ENCODE measurements at regions not wholly inside any gene's neighbourhood (a gene's known extent, or its start where the extent isn't known, plus 50 kb on each side); places are given as distances from the start of the nearest gene placed in this dataset.

DNA sequence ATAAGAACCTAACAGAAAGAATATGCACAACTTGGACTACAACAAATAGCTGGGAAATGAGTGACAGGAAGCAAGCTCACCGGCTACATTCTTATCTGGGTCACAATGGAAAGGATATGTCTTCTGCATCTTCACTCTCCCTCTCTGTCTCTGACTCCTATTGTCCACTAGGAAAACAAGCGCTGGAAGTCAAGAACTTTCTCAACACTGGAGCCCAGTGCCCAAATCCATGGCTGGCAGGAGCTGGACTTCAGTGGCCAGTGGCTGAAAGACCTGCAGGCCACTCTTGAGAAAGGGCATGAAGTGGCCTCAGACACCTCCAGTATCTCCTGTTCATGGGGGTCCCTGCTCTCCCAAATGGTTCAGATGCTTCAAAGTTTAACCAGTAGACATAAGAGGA, 62.0 kb downstream of the FAM50B start:
- TF ChIP-seq, protein P1, sequence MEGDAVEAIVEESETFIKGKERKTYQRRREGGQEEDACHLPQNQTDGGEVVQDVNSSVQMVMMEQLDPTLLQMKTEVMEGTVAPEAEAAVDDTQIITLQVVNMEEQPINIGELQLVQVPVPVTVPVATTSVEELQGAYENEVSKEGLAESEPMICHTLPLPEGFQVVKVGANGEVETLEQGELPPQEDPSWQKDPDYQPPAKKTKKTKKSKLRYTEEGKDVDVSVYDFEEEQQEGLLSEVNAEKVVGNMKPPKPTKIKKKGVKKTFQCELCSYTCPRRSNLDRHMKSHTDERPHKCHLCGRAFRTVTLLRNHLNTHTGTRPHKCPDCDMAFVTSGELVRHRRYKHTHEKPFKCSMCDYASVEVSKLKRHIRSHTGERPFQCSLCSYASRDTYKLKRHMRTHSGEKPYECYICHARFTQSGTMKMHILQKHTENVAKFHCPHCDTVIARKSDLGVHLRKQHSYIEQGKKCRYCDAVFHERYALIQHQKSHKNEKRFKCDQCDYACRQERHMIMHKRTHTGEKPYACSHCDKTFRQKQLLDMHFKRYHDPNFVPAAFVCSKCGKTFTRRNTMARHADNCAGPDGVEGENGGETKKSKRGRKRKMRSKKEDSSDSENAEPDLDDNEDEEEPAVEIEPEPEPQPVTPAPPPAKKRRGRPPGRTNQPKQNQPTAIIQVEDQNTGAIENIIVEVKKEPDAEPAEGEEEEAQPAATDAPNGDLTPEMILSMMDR (IDR thresholded peaks at IDR 0.05; ENCODE audit: low read depth, low read length, poor library complexity, severe bottlenecking) = no peak
- no peak for TF ChIP-seq EZH2phosphoT487 (IDR thresholded peaks at IDR 0.05; ENCODE audit: borderline replicate concordance, low read length)

All from DOHH2 (cell line).